ENCODE measurements at regions not wholly inside any gene's neighbourhood (a gene's known extent, or its start where the extent isn't known, plus 50 kb on each side); places are given as distances from the start of the nearest gene placed in this dataset.

DNA sequence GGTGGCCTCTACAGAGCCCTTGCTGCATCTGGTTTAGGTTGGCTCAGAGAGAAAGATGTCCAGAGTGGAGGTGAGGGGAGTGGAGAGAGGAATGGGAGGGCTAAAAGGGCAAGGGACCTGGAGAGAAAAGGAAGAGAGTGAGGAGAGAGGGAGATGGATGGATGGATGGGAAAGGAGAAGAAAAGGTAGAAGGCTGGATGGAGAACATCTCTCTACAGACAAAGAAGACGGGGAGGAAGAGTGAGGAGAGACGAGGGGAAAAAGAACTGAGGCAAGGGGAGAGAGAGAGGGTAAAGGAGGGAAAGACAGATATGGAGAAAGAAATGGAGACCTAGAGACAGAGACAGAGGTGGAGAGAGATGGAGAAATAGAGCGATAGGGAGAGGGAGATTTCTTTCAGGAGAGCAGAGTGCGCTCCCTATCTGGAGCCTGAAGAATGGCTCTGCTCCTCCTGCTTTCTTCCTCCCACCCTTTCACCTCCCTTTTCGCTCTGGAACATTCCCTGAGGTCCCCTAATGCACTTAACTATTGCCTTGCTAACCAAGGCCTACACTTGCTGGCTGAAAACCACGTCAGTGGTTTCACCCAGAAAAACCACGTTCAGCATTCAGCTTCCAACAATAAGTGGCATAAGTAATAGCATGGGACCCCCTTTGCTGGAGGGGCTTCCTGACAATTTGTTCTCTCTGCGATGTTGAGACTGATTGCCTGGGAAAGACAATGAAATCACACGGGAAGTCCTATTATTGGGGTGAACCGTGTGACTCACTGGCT, 286.3 kb downstream of the CDH26 start:
- DNase-seq (ENCODE audit: low read depth) = no peak

DNA sequence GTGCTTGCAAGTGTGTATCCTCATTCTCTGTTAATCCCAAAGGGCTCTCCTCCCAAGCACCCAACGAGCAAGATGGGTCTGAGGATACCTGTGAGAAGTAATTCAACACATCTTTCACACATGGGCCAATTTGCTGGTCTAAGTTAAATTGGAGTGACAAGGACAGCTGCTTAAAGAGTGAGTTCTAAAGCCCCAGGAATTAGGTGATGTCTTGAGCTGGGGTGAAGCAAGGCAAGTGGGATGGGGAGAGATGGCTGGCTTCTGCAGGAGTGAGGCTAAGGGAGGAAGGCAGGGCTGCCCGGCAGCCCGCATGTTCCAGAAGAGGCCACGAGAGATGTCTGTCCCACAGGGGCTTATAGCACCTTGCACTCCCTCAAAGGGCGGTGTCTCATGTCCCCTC, 288.5 kb downstream of the CDH26 start:
- DNase-seq (ENCODE audit: low read depth) = no peak

- no peak for DNase-seq (ENCODE audit: low read depth)
Observed at GRCh38 chr20:60249436-60249835, 291.2 kb downstream of the CDH26 start.

- DNase-seq (ENCODE audit: low read depth) = no peak
Observed at GRCh38 chr20:60250251-60250650, 292.0 kb downstream of the CDH26 start.

DNA sequence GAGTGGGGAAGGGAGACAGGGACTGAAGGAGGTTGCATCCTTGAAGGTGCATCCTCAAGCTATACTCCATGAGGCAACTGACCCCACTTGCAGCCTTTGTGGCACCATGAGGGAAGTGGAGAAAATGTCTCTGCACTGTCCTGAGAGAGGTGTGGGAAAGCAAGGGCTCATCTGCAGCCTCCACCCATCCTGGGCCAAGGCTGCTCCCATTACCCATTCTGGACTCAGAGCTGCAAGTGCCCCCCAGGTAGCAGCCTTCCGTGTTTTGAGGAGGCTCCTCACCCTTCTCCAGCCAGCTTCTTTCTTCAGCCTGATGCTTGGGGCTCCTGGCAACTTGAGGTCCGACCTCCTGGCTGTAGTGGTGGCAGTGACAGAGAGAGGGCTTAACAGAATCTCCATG, 294.6 kb downstream of the CDH26 start:
- no peak for DNase-seq (ENCODE audit: low read depth)

- no peak for DNase-seq (ENCODE audit: low read depth)
Observed at GRCh38 chr20:60253471-60253870, 295.2 kb downstream of the CDH26 start.

DNA sequence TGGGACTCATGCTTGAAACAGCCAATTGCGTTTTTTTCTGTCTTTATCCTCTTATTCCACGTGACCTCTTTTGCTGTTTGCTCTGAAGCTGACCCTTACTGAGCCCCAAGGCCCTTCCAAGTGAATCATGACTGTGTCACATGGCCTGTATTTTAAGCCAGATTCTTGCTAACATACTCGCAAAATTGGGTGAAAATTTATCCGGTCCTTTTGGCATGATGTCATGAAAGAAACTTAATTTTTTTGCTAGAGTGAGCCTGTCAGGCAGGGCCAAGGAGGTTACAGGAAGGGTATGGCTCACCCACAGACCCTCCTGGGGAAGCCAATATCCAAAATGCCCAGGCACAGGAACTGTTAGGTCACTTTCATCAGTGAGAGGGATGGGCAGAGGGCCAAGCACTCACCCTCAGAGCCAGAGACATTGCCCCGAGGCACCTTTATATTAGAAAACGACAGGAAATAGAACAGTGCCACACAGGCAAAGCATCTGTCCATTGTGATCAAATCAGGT, 296.7 kb downstream of the CDH26 start:
- DNase-seq (ENCODE audit: low read depth) = no peak

GRCh38 chr20:60255415-60255814, 297.2 kb downstream of the CDH26 start:
- no peak for DNase-seq (ENCODE audit: low read depth)

GRCh38 chr20:60255866-60256265, 297.6 kb downstream of the CDH26 start:
- no peak for DNase-seq (ENCODE audit: low read depth)

- DNase-seq (ENCODE audit: low read depth) = no peak
Observed at GRCh38 chr20:60256811-60257210, 298.6 kb downstream of the CDH26 start.

GRCh38 chr20:60257671-60258070, 299.4 kb downstream of the CDH26 start:
- no peak for DNase-seq (ENCODE audit: low read depth)

GRCh38 chr20:60258255-60258863, 300.1 kb downstream of the CDH26 start:
- no peak for DNase-seq (ENCODE audit: low read depth)

GRCh38 chr20:60261333-60261732, 303.1 kb downstream of the CDH26 start:
- no peak for DNase-seq (ENCODE audit: low read depth)

DNA sequence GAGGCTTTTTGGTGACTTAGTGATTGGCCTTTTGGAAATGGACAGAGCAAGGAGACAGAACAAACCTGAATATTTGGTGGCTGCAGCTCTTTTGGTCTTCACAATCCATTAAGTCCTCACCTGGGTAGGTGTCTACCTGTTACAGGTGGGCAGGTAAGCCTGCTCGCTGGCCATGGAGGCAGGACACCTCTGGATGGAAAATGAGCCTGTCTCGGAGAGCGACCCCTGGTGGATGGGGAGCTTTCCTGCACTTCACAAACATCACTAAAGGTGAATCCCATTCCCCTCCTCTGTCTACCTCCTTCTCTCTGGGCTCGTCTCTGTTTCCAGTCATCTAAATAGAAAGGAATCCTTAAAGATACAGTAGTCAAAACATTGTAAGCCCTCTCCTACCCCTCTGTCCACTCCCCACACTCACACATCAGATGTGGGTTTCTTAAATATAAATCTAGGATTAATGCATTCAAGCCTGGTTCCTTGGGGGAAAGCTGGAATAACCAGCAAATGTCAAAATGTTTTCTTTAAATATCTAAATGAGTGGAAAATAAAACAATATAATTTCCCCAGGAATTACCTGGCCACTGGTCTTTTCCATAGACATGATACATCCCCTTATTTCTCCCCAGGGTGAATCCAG, 304.9 kb downstream of the CDH26 start:
- no peak for DNase-seq (ENCODE audit: low read depth)

- DNase-seq (ENCODE audit: low read depth) = no peak
Observed at GRCh38 chr20:60263725-60264709, 305.8 kb downstream of the CDH26 start.

- no peak for DNase-seq (ENCODE audit: low read depth)
Observed at GRCh38 chr20:60266177-60266823, 308.1 kb downstream of the CDH26 start.

- DNase-seq (ENCODE audit: low read depth) = no peak
Observed at GRCh38 chr20:60268491-60268890, 310.3 kb downstream of the CDH26 start.

GRCh38 chr20:60269573-60270162, 311.4 kb downstream of the CDH26 start:
- DNase-seq (ENCODE audit: low read depth) = no peak

DNA sequence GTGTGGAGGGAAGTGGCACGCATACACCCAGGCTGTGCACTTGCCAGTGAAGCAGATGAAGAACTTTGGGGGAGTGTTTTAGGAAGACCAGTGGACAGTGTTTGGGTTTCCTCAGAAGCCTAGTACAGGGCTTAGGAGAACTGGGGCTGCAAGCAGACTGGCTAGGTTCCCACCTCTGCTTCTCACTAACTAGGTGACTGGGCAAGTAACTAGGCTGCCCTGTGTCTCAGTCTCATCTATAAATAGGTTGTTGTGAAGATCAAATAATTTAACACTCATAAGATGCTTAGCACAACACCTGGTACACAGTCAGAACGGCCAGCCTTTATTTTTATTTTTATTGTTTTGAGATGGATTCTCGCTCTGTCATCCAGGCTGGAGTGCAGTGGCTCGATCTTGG, 312.1 kb downstream of the CDH26 start:
- no peak for DNase-seq (ENCODE audit: low read depth)

DNA sequence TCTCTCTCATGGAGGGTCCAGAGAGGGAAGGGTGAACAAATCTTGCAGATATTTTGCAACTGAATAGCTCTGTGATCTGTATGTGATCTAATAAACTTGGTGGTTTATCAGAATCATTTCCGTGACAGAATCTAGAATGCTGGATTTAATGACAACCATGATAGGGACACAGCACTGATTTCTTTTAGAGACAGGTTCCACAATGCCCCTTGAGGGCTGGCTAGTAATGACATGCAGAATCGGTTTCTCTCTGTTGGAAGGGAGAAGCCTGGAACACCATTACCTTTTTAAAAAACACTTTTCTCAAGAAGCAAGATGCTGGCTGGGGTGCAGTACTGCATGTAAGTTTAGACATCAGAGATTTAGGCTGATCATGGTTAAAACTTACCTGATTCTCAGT, 313.4 kb downstream of the CDH26 start:
- no peak for DNase-seq (ENCODE audit: low read depth)

DNA sequence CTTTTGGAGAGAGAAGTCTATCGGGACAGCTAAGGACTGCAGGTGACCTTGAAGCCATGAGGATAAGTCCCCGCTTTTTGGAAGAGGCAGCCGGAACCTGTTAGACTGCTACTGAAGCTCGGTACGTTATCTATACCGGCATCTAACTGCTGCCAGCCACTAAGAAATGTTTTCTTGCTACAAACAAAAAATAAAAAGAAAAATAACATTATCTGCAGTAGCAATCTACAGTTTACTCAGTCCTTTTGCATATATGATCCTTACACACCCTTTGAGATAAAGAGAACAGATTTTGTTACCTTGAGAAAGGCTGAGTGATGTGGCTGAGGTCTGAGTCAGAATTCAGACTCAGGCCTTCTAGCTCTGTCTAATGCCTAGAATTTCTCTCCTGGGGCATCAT, 314.6 kb downstream of the CDH26 start:
- no peak for DNase-seq (ENCODE audit: low read depth)

Data from forelimb muscle (tissue), 1 donor.